ENCODE measurements at regions not wholly inside any gene's neighbourhood (a gene's known extent, or its start where the extent isn't known, plus 50 kb on each side); places are given as distances from the start of the nearest gene placed in this dataset.

DNA sequence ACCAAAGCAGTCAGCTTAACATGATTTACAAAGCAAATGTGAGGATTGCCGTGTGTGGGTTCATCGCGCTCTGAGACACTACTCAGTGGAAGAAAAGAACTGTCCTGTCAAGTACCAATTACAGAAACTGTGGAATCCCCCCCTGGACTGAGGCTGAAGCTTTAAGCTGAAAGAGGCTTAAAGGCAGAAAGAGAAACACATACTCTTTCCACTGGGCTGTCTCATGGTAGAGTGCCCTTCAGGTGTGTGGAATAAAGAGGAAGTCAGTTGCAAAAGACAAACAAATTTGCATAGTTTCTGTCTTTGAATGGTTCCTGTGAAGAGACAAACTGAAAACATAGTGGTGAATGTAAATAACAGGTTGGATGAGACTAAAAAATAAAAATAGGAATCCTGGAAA, 560.4 kb upstream of the SYNCRIP start:
- TF ChIP-seq, protein P1, sequence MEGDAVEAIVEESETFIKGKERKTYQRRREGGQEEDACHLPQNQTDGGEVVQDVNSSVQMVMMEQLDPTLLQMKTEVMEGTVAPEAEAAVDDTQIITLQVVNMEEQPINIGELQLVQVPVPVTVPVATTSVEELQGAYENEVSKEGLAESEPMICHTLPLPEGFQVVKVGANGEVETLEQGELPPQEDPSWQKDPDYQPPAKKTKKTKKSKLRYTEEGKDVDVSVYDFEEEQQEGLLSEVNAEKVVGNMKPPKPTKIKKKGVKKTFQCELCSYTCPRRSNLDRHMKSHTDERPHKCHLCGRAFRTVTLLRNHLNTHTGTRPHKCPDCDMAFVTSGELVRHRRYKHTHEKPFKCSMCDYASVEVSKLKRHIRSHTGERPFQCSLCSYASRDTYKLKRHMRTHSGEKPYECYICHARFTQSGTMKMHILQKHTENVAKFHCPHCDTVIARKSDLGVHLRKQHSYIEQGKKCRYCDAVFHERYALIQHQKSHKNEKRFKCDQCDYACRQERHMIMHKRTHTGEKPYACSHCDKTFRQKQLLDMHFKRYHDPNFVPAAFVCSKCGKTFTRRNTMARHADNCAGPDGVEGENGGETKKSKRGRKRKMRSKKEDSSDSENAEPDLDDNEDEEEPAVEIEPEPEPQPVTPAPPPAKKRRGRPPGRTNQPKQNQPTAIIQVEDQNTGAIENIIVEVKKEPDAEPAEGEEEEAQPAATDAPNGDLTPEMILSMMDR (IDR thresholded peaks at IDR 0.05) = no peak
- TF ChIP-seq POLR2A (IDR thresholded peaks at IDR 0.05) (no peak), POLR2AphosphoS5 (IDR thresholded peaks at IDR 0.05) (no peak)

Measured in prostate gland (tissue), 2 donors.